ENCODE measurements at regions not wholly inside any gene's neighbourhood (a gene's known extent, or its start where the extent isn't known, plus 50 kb on each side); places are given as distances from the start of the nearest gene placed in this dataset.

DNA sequence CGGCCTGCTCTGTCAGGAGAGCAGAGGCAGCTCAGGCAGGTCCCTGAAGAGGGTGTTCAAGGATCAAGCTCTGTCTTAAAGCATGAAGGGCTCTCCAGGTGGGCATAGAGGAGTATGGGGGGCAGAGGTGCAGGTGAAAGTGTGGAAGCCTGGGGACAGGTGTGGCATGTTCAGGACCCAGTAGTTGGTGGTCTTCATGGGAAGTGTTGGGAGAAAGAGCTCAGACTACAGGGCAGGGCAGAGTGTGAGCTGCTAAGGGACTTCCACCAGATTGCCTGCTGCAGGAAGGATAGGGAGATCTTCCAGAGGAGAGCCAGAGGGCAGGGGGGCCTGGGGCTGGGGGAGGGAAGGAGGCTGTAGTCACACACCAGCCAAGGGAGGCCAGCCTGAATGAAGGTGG is 156.5 kb upstream of the GDF10 start:
- Histone ChIP-seq H3K4me2 (ENCODE audit: extremely low read depth, insufficient read depth, low read length) (no peak overlapping the region), H3K9ac (ENCODE audit: insufficient read depth, low read length) (no peak overlapping the region), H3K27me3 (ENCODE audit: control insufficient read depth, insufficient read depth, low read length) (no peaks in the 10 kb centered on the region), H3K9me3 (ENCODE audit: control insufficient read depth, insufficient read depth, low read depth, low read length) (no peaks in the 10 kb centered on the region), H3K36me3 (ENCODE audit: control insufficient read depth, insufficient read depth, low read length) (no peaks in the 10 kb centered on the region), H4K20me1 (ENCODE audit: control insufficient read depth, extremely low read depth, insufficient read depth, low read length) (no peaks in the 10 kb centered on the region), H3K27ac (ENCODE audit: insufficient read depth, low read length) (no peak overlapping the region), H2AFZ (ENCODE audit: low read length) (no peak overlapping the region), H3K4me3 (replicated peaks in 1 of 4; ENCODE audit: control extremely low read depth in 1 of 4, insufficient read depth in 1 of 4, low read depth in 3 of 4, low read length in 4 of 4) (no peak overlapping the region), H3K79me2 (ENCODE audit: control insufficient read depth, insufficient read depth, low read length) (no peaks in the 10 kb centered on the region), H3K4me1 (ENCODE audit: control insufficient read depth, extremely low read depth, insufficient read depth, low read length) (no peaks in the 10 kb centered on the region)
- no peak for TF ChIP-seq EZH2 (IDR thresholded peaks at IDR 0.05; ENCODE audit: low read length, missing control alignments)
- TF ChIP-seq, protein P1, sequence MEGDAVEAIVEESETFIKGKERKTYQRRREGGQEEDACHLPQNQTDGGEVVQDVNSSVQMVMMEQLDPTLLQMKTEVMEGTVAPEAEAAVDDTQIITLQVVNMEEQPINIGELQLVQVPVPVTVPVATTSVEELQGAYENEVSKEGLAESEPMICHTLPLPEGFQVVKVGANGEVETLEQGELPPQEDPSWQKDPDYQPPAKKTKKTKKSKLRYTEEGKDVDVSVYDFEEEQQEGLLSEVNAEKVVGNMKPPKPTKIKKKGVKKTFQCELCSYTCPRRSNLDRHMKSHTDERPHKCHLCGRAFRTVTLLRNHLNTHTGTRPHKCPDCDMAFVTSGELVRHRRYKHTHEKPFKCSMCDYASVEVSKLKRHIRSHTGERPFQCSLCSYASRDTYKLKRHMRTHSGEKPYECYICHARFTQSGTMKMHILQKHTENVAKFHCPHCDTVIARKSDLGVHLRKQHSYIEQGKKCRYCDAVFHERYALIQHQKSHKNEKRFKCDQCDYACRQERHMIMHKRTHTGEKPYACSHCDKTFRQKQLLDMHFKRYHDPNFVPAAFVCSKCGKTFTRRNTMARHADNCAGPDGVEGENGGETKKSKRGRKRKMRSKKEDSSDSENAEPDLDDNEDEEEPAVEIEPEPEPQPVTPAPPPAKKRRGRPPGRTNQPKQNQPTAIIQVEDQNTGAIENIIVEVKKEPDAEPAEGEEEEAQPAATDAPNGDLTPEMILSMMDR (conservative IDR thresholded peaks at IDR 0.05 in 1 of 2, IDR thresholded peaks at IDR 0.05 in 1 of 2; ENCODE audit: low read depth in 1 of 2, low read length in 2 of 2) = no peak
- DNase-seq (ENCODE audit: low read depth in 2 of 2) = no peak

DNA sequence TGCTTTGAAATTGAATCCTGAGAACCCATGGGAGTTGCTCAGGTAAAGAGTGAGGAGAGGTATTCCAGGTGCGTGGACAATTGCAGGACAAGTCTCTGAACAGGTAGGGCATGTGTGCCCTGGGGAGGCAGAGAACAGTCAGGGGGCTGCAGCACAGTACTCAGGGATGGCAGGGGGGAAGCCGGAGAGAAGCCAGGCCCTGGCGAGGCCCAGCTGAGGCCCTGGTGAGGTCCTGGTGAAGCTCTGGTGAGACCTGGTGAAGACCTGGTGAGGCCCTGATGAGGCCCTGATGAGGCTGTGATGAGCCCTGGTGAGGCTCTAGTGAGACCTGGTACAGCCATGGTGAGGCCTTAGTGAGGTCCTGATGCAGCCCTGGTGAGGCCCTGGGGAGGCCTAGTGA is 155.5 kb upstream of the GDF10 start:
- Histone ChIP-seq H3K79me2 (ENCODE audit: control insufficient read depth, insufficient read depth, low read length) (no peaks in the 10 kb centered on the region), H4K20me1 (ENCODE audit: control insufficient read depth, extremely low read depth, insufficient read depth, low read length) (no peaks in the 10 kb centered on the region), H3K9ac (ENCODE audit: insufficient read depth, low read length) (no peak overlapping the region), H3K4me2 (ENCODE audit: extremely low read depth, insufficient read depth, low read length) (no peak overlapping the region), H3K27ac (ENCODE audit: insufficient read depth, low read length) (no peak overlapping the region), H3K4me3 (replicated peaks in 1 of 4; ENCODE audit: control extremely low read depth in 1 of 4, insufficient read depth in 1 of 4, low read depth in 3 of 4, low read length in 4 of 4) (no peak overlapping the region), H2AFZ (ENCODE audit: low read length) (no peak overlapping the region), H3K4me1 (ENCODE audit: control insufficient read depth, extremely low read depth, insufficient read depth, low read length) (no peaks in the 10 kb centered on the region), H3K9me3 (ENCODE audit: control insufficient read depth, insufficient read depth, low read depth, low read length) (no peaks in the 10 kb centered on the region), H3K36me3 (ENCODE audit: control insufficient read depth, insufficient read depth, low read length) (no peaks in the 10 kb centered on the region), H3K27me3 (ENCODE audit: control insufficient read depth, insufficient read depth, low read length) (no peaks in the 10 kb centered on the region)
- DNase-seq (ENCODE audit: low read depth in 2 of 2) = no peak
- no peak for TF ChIP-seq EZH2 (IDR thresholded peaks at IDR 0.05; ENCODE audit: low read length, missing control alignments)

DNA sequence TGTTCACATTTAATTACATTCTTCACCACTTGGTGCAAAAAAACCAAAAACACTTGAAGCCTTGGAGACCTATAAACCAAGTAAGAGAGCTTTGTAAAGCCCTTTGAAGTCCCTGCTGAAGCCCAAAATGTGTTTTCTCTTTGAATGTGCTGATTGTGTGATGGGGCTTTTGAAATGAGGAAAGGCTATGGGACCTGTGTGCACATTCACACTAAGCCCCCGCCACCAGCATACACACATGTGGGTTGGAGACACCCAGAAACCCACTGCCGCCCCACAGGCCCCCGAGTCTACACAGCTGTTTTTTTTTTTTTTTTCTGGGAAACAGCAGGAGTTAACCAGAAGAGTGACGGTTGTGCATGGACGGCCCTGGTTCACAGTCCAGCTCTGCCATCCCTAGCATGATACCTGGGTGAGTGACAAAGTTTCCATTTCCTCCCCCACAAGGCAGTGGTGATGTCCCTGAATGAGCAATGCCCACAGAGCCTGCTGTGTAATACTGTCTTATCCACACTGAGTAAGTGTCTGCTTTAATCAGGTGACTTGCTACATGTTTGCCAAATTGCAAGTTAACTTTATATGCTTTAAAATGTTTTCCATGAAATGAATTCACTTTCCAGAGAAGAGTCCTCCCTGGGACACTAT is 154.6 kb upstream of the GDF10 start:
- no peak for DNase-seq (ENCODE audit: low read depth in 2 of 2)
- no peaks in the 10 kb centered on the region for H3K4me1 ChIP-seq (ENCODE audit: control insufficient read depth, extremely low read depth, insufficient read depth, low read length)
- H3K9me3 ChIP-seq (ENCODE audit: control insufficient read depth, insufficient read depth, low read depth, low read length) = no peaks in the 10 kb centered on the region
- no peak overlapping the region for H3K27ac ChIP-seq (ENCODE audit: insufficient read depth, low read length)
- no peak overlapping the region for H3K4me3 ChIP-seq (replicated peaks in 1 of 4; ENCODE audit: control extremely low read depth in 1 of 4, insufficient read depth in 1 of 4, low read depth in 3 of 4, low read length in 4 of 4)
- H3K9ac ChIP-seq (ENCODE audit: insufficient read depth, low read length) = no peak overlapping the region
- no peak overlapping the region for H2AFZ ChIP-seq (ENCODE audit: low read length)
- no peaks in the 10 kb centered on the region for H4K20me1 ChIP-seq (ENCODE audit: control insufficient read depth, extremely low read depth, insufficient read depth, low read length)
- no peaks in the 10 kb centered on the region for H3K27me3 ChIP-seq (ENCODE audit: control insufficient read depth, insufficient read depth, low read length)
- TF ChIP-seq, protein P1 (conservative IDR thresholded peaks at IDR 0.05 in 1 of 2, IDR thresholded peaks at IDR 0.05 in 1 of 2; ENCODE audit: low read depth in 1 of 2, low read length in 2 of 2) = no peak
- no peak for TF ChIP-seq EZH2 (IDR thresholded peaks at IDR 0.05; ENCODE audit: low read length, missing control alignments)
- H3K79me2 ChIP-seq (ENCODE audit: control insufficient read depth, insufficient read depth, low read length) = no peaks in the 10 kb centered on the region
- H3K36me3 ChIP-seq (ENCODE audit: control insufficient read depth, insufficient read depth, low read length) = no peaks in the 10 kb centered on the region
- no peak overlapping the region for H3K4me2 ChIP-seq (ENCODE audit: extremely low read depth, insufficient read depth, low read length)

All from fibroblast of lung (primary cell).